ENCODE measurements at regions not wholly inside any gene's neighbourhood (a gene's known extent, or its start where the extent isn't known, plus 50 kb on each side); places are given as distances from the start of the nearest gene placed in this dataset.

DNA sequence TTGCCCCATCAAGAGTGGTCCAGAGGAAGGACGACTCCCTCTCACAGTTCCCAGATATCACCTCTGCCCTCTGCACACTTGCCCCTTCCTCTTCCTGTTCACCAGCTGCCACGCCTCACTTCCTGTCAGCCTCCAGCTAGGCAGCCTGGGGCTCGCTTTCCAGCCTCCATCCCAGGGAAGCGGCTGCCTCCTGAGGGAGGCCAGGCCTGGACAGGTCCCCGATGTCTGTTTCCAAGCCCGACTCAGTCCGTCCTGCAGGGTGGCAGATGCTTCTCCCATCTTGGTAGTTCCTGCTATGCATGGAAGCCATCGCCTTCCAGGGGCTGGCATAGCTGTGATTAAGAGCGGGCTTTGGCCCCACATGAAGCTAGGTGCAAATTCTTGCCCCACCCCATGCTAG lies 233.5 kb upstream of the PMEPA1 start:
- no peak overlapping the region for H3K27ac ChIP-seq (ENCODE audit: control insufficient read depth, insufficient read depth)
- 12% methylated on average over 9 of the region's 9 CpGs for WGBS (ENCODE audit: insufficient coverage, insufficient replicate concordance, low lambda C conversion rate, missing lambda C conversion rate)
- ChIA-PET CTCF (no interaction called here), POLR2A (no interaction called here), SMC1A (ENCODE audit: uncharacterized antibody, unreplicated experiment) (no interaction called here), RAD21 (ENCODE audit: unreplicated experiment) (no interaction called here)
- H3K9me3 ChIP-seq (replicated peaks; ENCODE audit: control insufficient read depth, insufficient read depth, low read length): no peaks in the 10 kb centered on the region
- no peaks in the 10 kb centered on the region for H3K36me3 ChIP-seq (ENCODE audit: control insufficient read depth in 2 of 2, insufficient read depth in 2 of 2, low read length in 1 of 2)
- no peaks in the 10 kb centered on the region for H4K20me1 ChIP-seq (ENCODE audit: control insufficient read depth, insufficient read depth)
- DNase-seq (ENCODE audit: low read depth, low spot score) (no peak), ATAC-seq (no peak), FAIRE-seq (no peak)
- intact Hi-C loops (cut with micrococcal nuclease; ENCODE audit: unreplicated experiment) (no loop called here), in situ Hi-C loops (cut with MboI) (no loop called here)
- BruUV-seq (replicated peaks): no TSS peak
- no peaks in the 10 kb centered on the region for H3K4me1 ChIP-seq (ENCODE audit: control insufficient read depth, insufficient read depth, low read length)
- H2AFZ ChIP-seq (ENCODE audit: control insufficient read depth, low read depth, low read length): no peak overlapping the region
- no peaks in the 10 kb centered on the region for H3K27me3 ChIP-seq (replicated peaks in 1 of 2; ENCODE audit: control insufficient read depth in 2 of 2, insufficient read depth in 2 of 2, low read length in 1 of 2)
- no peaks in the 10 kb centered on the region for H3K79me2 ChIP-seq (ENCODE audit: control insufficient read depth, insufficient read depth, low read length)
- no peak overlapping the region for H3K4me3 ChIP-seq
- H3K4me2 ChIP-seq (ENCODE audit: control insufficient read depth, insufficient read depth): no peak overlapping the region
- no peak overlapping the region for H3K9ac ChIP-seq (ENCODE audit: control insufficient read depth, insufficient read depth, low read length)
- TF ChIP-seq, protein P1, sequence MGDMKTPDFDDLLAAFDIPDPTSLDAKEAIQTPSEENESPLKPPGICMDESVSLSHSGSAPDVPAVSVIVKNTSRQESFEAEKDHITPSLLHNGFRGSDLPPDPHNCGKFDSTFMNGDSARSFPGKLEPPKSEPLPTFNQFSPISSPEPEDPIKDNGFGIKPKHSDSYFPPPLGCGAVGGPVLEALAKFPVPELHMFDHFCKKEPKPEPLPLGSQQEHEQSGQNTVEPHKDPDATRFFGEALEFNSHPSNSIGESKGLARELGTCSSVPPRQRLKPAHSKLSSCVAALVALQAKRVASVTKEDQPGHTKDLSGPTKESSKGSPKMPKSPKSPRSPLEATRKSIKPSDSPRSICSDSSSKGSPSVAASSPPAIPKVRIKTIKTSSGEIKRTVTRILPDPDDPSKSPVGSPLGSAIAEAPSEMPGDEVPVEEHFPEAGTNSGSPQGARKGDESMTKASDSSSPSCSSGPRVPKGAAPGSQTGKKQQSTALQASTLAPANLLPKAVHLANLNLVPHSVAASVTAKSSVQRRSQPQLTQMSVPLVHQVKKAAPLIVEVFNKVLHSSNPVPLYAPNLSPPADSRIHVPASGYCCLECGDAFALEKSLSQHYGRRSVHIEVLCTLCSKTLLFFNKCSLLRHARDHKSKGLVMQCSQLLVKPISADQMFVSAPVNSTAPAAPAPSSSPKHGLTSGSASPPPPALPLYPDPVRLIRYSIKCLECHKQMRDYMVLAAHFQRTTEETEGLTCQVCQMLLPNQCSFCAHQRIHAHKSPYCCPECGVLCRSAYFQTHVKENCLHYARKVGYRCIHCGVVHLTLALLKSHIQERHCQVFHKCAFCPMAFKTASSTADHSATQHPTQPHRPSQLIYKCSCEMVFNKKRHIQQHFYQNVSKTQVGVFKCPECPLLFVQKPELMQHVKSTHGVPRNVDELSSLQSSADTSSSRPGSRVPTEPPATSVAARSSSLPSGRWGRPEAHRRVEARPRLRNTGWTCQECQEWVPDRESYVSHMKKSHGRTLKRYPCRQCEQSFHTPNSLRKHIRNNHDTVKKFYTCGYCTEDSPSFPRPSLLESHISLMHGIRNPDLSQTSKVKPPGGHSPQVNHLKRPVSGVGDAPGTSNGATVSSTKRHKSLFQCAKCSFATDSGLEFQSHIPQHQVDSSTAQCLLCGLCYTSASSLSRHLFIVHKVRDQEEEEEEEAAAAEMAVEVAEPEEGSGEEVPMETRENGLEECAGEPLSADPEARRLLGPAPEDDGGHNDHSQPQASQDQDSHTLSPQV (IDR thresholded peaks at IDR 0.05): no peak
- TF ChIP-seq, protein P2, sequence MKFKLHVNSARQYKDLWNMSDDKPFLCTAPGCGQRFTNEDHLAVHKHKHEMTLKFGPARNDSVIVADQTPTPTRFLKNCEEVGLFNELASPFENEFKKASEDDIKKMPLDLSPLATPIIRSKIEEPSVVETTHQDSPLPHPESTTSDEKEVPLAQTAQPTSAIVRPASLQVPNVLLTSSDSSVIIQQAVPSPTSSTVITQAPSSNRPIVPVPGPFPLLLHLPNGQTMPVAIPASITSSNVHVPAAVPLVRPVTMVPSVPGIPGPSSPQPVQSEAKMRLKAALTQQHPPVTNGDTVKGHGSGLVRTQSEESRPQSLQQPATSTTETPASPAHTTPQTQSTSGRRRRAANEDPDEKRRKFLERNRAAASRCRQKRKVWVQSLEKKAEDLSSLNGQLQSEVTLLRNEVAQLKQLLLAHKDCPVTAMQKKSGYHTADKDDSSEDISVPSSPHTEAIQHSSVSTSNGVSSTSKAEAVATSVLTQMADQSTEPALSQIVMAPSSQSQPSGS (IDR thresholded peaks at IDR 0.05; ENCODE audit: low read length): no peak
- TF ChIP-seq, protein P3, sequence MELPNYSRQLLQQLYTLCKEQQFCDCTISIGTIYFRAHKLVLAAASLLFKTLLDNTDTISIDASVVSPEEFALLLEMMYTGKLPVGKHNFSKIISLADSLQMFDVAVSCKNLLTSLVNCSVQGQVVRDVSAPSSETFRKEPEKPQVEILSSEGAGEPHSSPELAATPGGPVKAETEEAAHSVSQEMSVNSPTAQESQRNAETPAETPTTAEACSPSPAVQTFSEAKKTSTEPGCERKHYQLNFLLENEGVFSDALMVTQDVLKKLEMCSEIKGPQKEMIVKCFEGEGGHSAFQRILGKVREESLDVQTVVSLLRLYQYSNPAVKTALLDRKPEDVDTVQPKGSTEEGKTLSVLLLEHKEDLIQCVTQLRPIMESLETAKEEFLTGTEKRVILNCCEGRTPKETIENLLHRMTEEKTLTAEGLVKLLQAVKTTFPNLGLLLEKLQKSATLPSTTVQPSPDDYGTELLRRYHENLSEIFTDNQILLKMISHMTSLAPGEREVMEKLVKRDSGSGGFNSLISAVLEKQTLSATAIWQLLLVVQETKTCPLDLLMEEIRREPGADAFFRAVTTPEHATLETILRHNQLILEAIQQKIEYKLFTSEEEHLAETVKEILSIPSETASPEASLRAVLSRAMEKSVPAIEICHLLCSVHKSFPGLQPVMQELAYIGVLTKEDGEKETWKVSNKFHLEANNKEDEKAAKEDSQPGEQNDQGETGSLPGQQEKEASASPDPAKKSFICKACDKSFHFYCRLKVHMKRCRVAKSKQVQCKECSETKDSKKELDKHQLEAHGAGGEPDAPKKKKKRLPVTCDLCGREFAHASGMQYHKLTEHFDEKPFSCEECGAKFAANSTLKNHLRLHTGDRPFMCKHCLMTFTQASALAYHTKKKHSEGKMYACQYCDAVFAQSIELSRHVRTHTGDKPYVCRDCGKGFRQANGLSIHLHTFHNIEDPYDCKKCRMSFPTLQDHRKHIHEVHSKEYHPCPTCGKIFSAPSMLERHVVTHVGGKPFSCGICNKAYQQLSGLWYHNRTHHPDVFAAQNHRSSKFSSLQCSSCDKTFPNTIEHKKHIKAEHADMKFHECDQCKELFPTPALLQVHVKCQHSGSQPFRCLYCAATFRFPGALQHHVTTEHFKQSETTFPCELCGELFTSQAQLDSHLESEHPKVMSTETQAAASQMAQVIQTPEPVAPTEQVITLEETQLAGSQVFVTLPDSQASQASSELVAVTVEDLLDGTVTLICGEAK (IDR thresholded peaks at IDR 0.05; ENCODE audit: borderline replicate concordance): no peak
- no peak for TF ChIP-seq CHD4 (IDR thresholded peaks at IDR 0.05)
- TF ChIP-seq, protein P4, sequence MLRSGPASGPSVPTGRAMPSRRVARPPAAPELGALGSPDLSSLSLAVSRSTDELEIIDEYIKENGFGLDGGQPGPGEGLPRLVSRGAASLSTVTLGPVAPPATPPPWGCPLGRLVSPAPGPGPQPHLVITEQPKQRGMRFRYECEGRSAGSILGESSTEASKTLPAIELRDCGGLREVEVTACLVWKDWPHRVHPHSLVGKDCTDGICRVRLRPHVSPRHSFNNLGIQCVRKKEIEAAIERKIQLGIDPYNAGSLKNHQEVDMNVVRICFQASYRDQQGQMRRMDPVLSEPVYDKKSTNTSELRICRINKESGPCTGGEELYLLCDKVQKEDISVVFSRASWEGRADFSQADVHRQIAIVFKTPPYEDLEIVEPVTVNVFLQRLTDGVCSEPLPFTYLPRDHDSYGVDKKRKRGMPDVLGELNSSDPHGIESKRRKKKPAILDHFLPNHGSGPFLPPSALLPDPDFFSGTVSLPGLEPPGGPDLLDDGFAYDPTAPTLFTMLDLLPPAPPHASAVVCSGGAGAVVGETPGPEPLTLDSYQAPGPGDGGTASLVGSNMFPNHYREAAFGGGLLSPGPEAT (IDR thresholded peaks at IDR 0.05; ENCODE audit: low read depth): no peak
- TF ChIP-seq TBL1XR1 (IDR thresholded peaks at IDR 0.05; ENCODE audit: low read depth, low read length): no peak
- TF ChIP-seq DPF2 (IDR thresholded peaks at IDR 0.05): no peak
- no peak for TF ChIP-seq EED (IDR thresholded peaks at IDR 0.05; ENCODE audit: low read depth)
- TF ChIP-seq, protein P5, sequence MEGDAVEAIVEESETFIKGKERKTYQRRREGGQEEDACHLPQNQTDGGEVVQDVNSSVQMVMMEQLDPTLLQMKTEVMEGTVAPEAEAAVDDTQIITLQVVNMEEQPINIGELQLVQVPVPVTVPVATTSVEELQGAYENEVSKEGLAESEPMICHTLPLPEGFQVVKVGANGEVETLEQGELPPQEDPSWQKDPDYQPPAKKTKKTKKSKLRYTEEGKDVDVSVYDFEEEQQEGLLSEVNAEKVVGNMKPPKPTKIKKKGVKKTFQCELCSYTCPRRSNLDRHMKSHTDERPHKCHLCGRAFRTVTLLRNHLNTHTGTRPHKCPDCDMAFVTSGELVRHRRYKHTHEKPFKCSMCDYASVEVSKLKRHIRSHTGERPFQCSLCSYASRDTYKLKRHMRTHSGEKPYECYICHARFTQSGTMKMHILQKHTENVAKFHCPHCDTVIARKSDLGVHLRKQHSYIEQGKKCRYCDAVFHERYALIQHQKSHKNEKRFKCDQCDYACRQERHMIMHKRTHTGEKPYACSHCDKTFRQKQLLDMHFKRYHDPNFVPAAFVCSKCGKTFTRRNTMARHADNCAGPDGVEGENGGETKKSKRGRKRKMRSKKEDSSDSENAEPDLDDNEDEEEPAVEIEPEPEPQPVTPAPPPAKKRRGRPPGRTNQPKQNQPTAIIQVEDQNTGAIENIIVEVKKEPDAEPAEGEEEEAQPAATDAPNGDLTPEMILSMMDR (IDR thresholded peaks at IDR 0.05 in 2 of 3, conservative IDR thresholded peaks at IDR 0.05 in 1 of 3; ENCODE audit: control insufficient read depth in 2 of 3, extremely low read depth in 1 of 3, insufficient read depth in 1 of 3, low read depth in 3 of 3, low read length in 3 of 3): no peak

Data from GM12878 (cell line).